ENCODE measurements at regions not wholly inside any gene's neighbourhood (a gene's known extent, or its start where the extent isn't known, plus 50 kb on each side); places are given as distances from the start of the nearest gene placed in this dataset.

- Histone ChIP-seq H3K4me2 (ENCODE audit: low read length) (no peak overlapping the region), H2AFZ (ENCODE audit: low read depth, low read length) (no peak overlapping the region), H3K27me3 (ENCODE audit: insufficient read depth, low read depth, low read length) (no peaks in the 10 kb centered on the region), H3K27ac (ENCODE audit: low read length) (no peak overlapping the region), H3F3A (ENCODE audit: insufficient read depth, low read length, poor library complexity, severe bottlenecking) (no peaks in the 10 kb centered on the region), H3K4me3 (ENCODE audit: low read length) (no peak overlapping the region), H3K9me3 (ENCODE audit: low read length) (no peaks in the 10 kb centered on the region), H3K36me3 (ENCODE audit: insufficient read depth, low read length) (no peaks in the 10 kb centered on the region), H4K20me1 (ENCODE audit: insufficient read depth) (no peaks in the 10 kb centered on the region), H3K9ac (ENCODE audit: low read length) (no peak overlapping the region), H3K79me2 (replicated peaks; ENCODE audit: insufficient read depth, low read length) (no peaks in the 10 kb centered on the region), H3K9me2 (ENCODE audit: insufficient read depth, low read length) (no peaks in the 10 kb centered on the region)
- TF ChIP-seq CTCF (IDR thresholded peaks at IDR 0.05; ENCODE audit: poor library complexity, severe bottlenecking) (no peak), RAD21 (conservative IDR thresholded peaks at IDR 0.05) (no peak), TAF1 (IDR thresholded peaks at IDR 0.05; ENCODE audit: low read depth) (no peak), EP300 (conservative IDR thresholded peaks at IDR 0.05; ENCODE audit: poor library complexity, severe bottlenecking) (no peak), MXI1 (conservative IDR thresholded peaks at IDR 0.05; ENCODE audit: poor library complexity, severe bottlenecking) (no peak)
These were observed 1348.5 kb downstream of the GRIK2 start for GRCh38 chr6:102742028-102742427.

GRCh38 chr6:102736941-102737368, 1343.4 kb downstream of the GRIK2 start:
- Histone ChIP-seq H3K36me3 (ENCODE audit: insufficient read depth, low read length) (no peaks in the 10 kb centered on the region), H3K9me2 (ENCODE audit: insufficient read depth, low read length) (no peaks in the 10 kb centered on the region), H3K9ac (ENCODE audit: low read length) (no peak overlapping the region), H3F3A (ENCODE audit: insufficient read depth, low read length, poor library complexity, severe bottlenecking) (no peaks in the 10 kb centered on the region), H3K9me3 (ENCODE audit: low read length) (no peaks in the 10 kb centered on the region), H3K4me3 (ENCODE audit: low read length) (no peak overlapping the region), H3K4me2 (ENCODE audit: low read length) (no peak overlapping the region), H2AFZ (ENCODE audit: low read depth, low read length) (no peak overlapping the region), H4K20me1 (ENCODE audit: insufficient read depth) (no peaks in the 10 kb centered on the region), H3K27ac (ENCODE audit: low read length) (no peak overlapping the region), H3K79me2 (replicated peaks; ENCODE audit: insufficient read depth, low read length) (no peaks in the 10 kb centered on the region), H3K27me3 (ENCODE audit: insufficient read depth, low read depth, low read length) (no peaks in the 10 kb centered on the region)
- TF ChIP-seq TAF1 (IDR thresholded peaks at IDR 0.05; ENCODE audit: low read depth) (no peak), RAD21 (conservative IDR thresholded peaks at IDR 0.05) (no peak), MXI1 (conservative IDR thresholded peaks at IDR 0.05; ENCODE audit: poor library complexity, severe bottlenecking) (no peak), POLR2AphosphoS5 (IDR thresholded peaks at IDR 0.05) (no peak), CTCF (IDR thresholded peaks at IDR 0.05; ENCODE audit: poor library complexity, severe bottlenecking) (no peak), EP300 (conservative IDR thresholded peaks at IDR 0.05; ENCODE audit: poor library complexity, severe bottlenecking) (no peak)

GRCh38 chr6:102732898-102733297, 1339.4 kb downstream of the GRIK2 start:
- Histone ChIP-seq H2AFZ (ENCODE audit: low read depth, low read length) (no peak overlapping the region), H3K9me2 (ENCODE audit: insufficient read depth, low read length) (no peaks in the 10 kb centered on the region), H3K4me3 (ENCODE audit: low read length) (no peak overlapping the region), H3F3A (ENCODE audit: insufficient read depth, low read length, poor library complexity, severe bottlenecking) (no peaks in the 10 kb centered on the region), H3K36me3 (ENCODE audit: insufficient read depth, low read length) (no peaks in the 10 kb centered on the region), H3K79me2 (replicated peaks; ENCODE audit: insufficient read depth, low read length) (no peaks in the 10 kb centered on the region), H3K4me2 (ENCODE audit: low read length) (no peak overlapping the region), H4K20me1 (ENCODE audit: insufficient read depth) (no peaks in the 10 kb centered on the region), H3K9ac (ENCODE audit: low read length) (no peak overlapping the region), H3K9me3 (ENCODE audit: low read length) (no peaks in the 10 kb centered on the region), H3K27me3 (ENCODE audit: insufficient read depth, low read depth, low read length) (no peaks in the 10 kb centered on the region), H3K27ac (ENCODE audit: low read length) (no peak overlapping the region)
- TF ChIP-seq REST (IDR thresholded peaks at IDR 0.05; ENCODE audit: borderline replicate concordance) (no peak), RAD21 (conservative IDR thresholded peaks at IDR 0.05) (no peak), CTCF (IDR thresholded peaks at IDR 0.05; ENCODE audit: poor library complexity, severe bottlenecking) (no peak), MXI1 (conservative IDR thresholded peaks at IDR 0.05; ENCODE audit: poor library complexity, severe bottlenecking) (no peak), EP300 (conservative IDR thresholded peaks at IDR 0.05; ENCODE audit: poor library complexity, severe bottlenecking) (no peak), POLR2AphosphoS5 (IDR thresholded peaks at IDR 0.05) (no peak), SMC3 (conservative IDR thresholded peaks at IDR 0.05; ENCODE audit: poor library complexity) (no peak), EZH2 (IDR thresholded peaks at IDR 0.05; ENCODE audit: borderline replicate concordance, insufficient read depth, low read length, poor library complexity, severe bottlenecking) (no peak), TAF1 (IDR thresholded peaks at IDR 0.05; ENCODE audit: low read depth) (no peak)
